GM19397 (cell line): ENCODE measurements at regions not wholly inside any gene's neighbourhood (a gene's known extent, or its start where the extent isn't known, plus 50 kb on each side); places are given as distances from the start of the nearest gene placed in this dataset.

ENCODE experiments used
- ATAC-seq: cut with Tn5 transposase; IDR thresholded peaks from one replicate; pipeline ENCODE4 v1.9.1; 2021; ENCODE audit warnings: mild to moderate bottlenecking, moderate library complexity; ENCODE audit not compliant: unreplicated experiment

- ATAC-seq = no peak
Observed at GRCh38 chr20:53838311-53838868, 232.0 kb downstream of the BCAS1 start.

- ATAC-seq = no peak
Observed at GRCh38 chr20:53837126-53837826, 233.1 kb downstream of the BCAS1 start.

GRCh38 chr20:53834749-53835148 is 235.6 kb downstream of the BCAS1 start:
- no peak for ATAC-seq

- no peak for ATAC-seq
Observed at GRCh38 chr20:53834062-53834442, 236.3 kb downstream of the BCAS1 start.

- no peak for ATAC-seq
Observed at GRCh38 chr20:53833333-53834061, 236.9 kb downstream of the BCAS1 start.

GRCh38 chr20:53832499-53832898 is 237.9 kb downstream of the BCAS1 start:
- ATAC-seq = no peak

GRCh38 chr20:53831812-53832211 is 238.2 kb upstream of the ZNF217 start:
- ATAC-seq = no peak

- ATAC-seq = no peak
Observed at GRCh38 chr20:53831228-53831627, 237.6 kb upstream of the ZNF217 start.

- no peak for ATAC-seq
Observed at GRCh38 chr20:53829724-53830521, 236.3 kb upstream of the ZNF217 start.

GRCh38 chr20:53829255-53829723 is 235.7 kb upstream of the ZNF217 start:
- ATAC-seq = no peak

GRCh38 chr20:53828682-53829254 is 235.1 kb upstream of the ZNF217 start:
- ATAC-seq = no peak

GRCh38 chr20:53828088-53828681 is 234.5 kb upstream of the ZNF217 start:
- no peak for ATAC-seq

- ATAC-seq = peak; percentile 6
Observed at GRCh38 chr20:53827292-53828087, 233.9 kb upstream of the ZNF217 start.

GRCh38 chr20:53826597-53827291 is 233.1 kb upstream of the ZNF217 start:
- ATAC-seq = peak; percentile 71

GRCh38 chr20:53826090-53826489 is 232.5 kb upstream of the ZNF217 start:
- no peak for ATAC-seq

GRCh38 chr20:53825282-53825681 is 231.6 kb upstream of the ZNF217 start:
- no peak for ATAC-seq

GRCh38 chr20:53824779-53825178 is 231.1 kb upstream of the ZNF217 start:
- no peak for ATAC-seq

- no peak for ATAC-seq
Observed at GRCh38 chr20:53823121-53823764, 229.6 kb upstream of the ZNF217 start.

GRCh38 chr20:53822534-53822933 is 228.9 kb upstream of the ZNF217 start:
- ATAC-seq = no peak
